COLO668 (cell line): ENCODE measurements at regions not wholly inside any gene's neighbourhood (a gene's known extent, or its start where the extent isn't known, plus 50 kb on each side); places are given as distances from the start of the nearest gene placed in this dataset.
A peak's percentile ranks its signal among the peaks of the same experiment; 100 is the strongest.
"Not testable (repeated sequence)": the region's sequence is repeated elsewhere in the genome, so short reads cannot be mapped to it uniquely, and the experiment has no call there.

Experiments
- DNase-seq: peaks from one replicate; lab custom pipeline; 2025; ENCODE audit not compliant: unreplicated experiment; lab: John Stamatoyannopoulos, UW

- no peak for DNase-seq
Observed at GRCh38 chr2:765369-765768, 88.2 kb upstream of the TMEM18 start.

- DNase-seq = no peak
Observed at GRCh38 chr2:763766-764525, 86.7 kb upstream of the TMEM18 start.

- no peak for DNase-seq
Observed at GRCh38 chr2:762646-763045, 85.4 kb upstream of the TMEM18 start.

GRCh38 chr2:761384-761783, 84.2 kb upstream of the TMEM18 start:
- no peak for DNase-seq

GRCh38 chr2:760001-760400, 82.8 kb upstream of the TMEM18 start:
- no peak for DNase-seq

GRCh38 chr2:758073-758820, 81.0 kb upstream of the TMEM18 start:
- no peak for DNase-seq

GRCh38 chr2:753123-753522, 75.9 kb upstream of the TMEM18 start:
- DNase-seq = no peak

GRCh38 chr2:751474-751873, 74.3 kb upstream of the TMEM18 start:
- DNase-seq = no peak

GRCh38 chr2:750628-751027, 73.4 kb upstream of the TMEM18 start:
- no peak for DNase-seq

GRCh38 chr2:747762-748351, 70.7 kb upstream of the TMEM18 start:
- no peak for DNase-seq

- DNase-seq = no peak
Observed at GRCh38 chr2:746697-747096, 69.5 kb upstream of the TMEM18 start.

- DNase-seq = no peak
Observed at GRCh38 chr2:744088-744487, 66.9 kb upstream of the TMEM18 start.

GRCh38 chr2:742221-742620, 65.0 kb upstream of the TMEM18 start:
- DNase-seq = no peak

- no peak for DNase-seq
Observed at GRCh38 chr2:741195-741496, 63.9 kb upstream of the TMEM18 start.

GRCh38 chr2:740322-741194, 63.4 kb upstream of the TMEM18 start:
- peak; percentile 97 for DNase-seq

GRCh38 chr2:739864-740321, 62.7 kb upstream of the TMEM18 start:
- not testable (repeated sequence) for DNase-seq

- DNase-seq = no peak
Observed at GRCh38 chr2:736939-737338, 59.7 kb upstream of the TMEM18 start.

GRCh38 chr2:735670-736218, 58.5 kb upstream of the TMEM18 start:
- DNase-seq = no peak

GRCh38 chr2:734496-734895, 57.3 kb upstream of the TMEM18 start:
- DNase-seq = no peak

- DNase-seq = no peak
Observed at GRCh38 chr2:733495-733894, 56.3 kb upstream of the TMEM18 start.

GRCh38 chr2:733001-733400, 55.8 kb upstream of the TMEM18 start:
- no peak for DNase-seq
